ENCODE measurements at regions not wholly inside any gene's neighbourhood (a gene's known extent, or its start where the extent isn't known, plus 50 kb on each side); places are given as distances from the start of the nearest gene placed in this dataset.
"Not testable (repeated sequence)": the region's sequence is repeated elsewhere in the genome, so short reads cannot be mapped to it uniquely, and the experiment has no call there.

- H3K9me3 Mint-ChIP-seq, result peaks cover 12% of the 10 kb centered on the region
- not testable (repeated sequence) for H3K4me1 Mint-ChIP-seq (ENCODE audit: low read depth); DNase-seq; H3K36me3 Mint-ChIP-seq (ENCODE audit: low read depth); H3K27me3 Mint-ChIP-seq; H3K27ac Mint-ChIP-seq; H3K4me3 Mint-ChIP-seq
Observed at GRCh38 chr5:24170930-24171329, 473.8 kb downstream of the CDH10 start.

- no peak overlapping the region for H3K4me3 Mint-ChIP-seq
- no peak overlapping the region for H3K27ac Mint-ChIP-seq
- no peak for DNase-seq
- no peaks in the 10 kb centered on the region for H3K36me3 Mint-ChIP-seq (ENCODE audit: low read depth)
- H3K27me3 Mint-ChIP-seq, result no peaks in the 10 kb centered on the region
- peaks cover 19% of the 10 kb centered on the region for H3K9me3 Mint-ChIP-seq
- no peaks in the 10 kb centered on the region for H3K4me1 Mint-ChIP-seq (ENCODE audit: low read depth)
Observed at GRCh38 chr5:24177821-24178220, 467.0 kb downstream of the CDH10 start.

GRCh38 chr5:24183981-24184380 is 460.8 kb downstream of the CDH10 start:
- H3K27ac Mint-ChIP-seq, result no peak overlapping the region

GRCh38 chr5:24188216-24188925 is 456.4 kb downstream of the CDH10 start:
- H3K4me1 Mint-ChIP-seq (ENCODE audit: low read depth), result no peaks in the 10 kb centered on the region
- H3K27ac Mint-ChIP-seq, result no peak overlapping the region
- no peaks in the 10 kb centered on the region for H3K36me3 Mint-ChIP-seq (ENCODE audit: low read depth)
- no peaks in the 10 kb centered on the region for H3K27me3 Mint-ChIP-seq
- no peak overlapping the region for H3K4me3 Mint-ChIP-seq
- H3K9me3 Mint-ChIP-seq, result peaks cover 18% of the 10 kb centered on the region
- no peak for DNase-seq

More at GRCh38 chr5:24183981-24184380, 460.8 kb downstream of the CDH10 start:
- Mint-ChIP-seq H3K9me3 (peaks cover 18% of the 10 kb centered on the region), H3K36me3 (ENCODE audit: low read depth) (no peaks in the 10 kb centered on the region), H3K4me1 (ENCODE audit: low read depth) (no peaks in the 10 kb centered on the region), H3K27me3 (no peaks in the 10 kb centered on the region), H3K4me3 (no peak overlapping the region)
- DNase-seq, result no peak

GRCh38 chr5:24196789-24197188 is 448.0 kb downstream of the CDH10 start:
- Mint-ChIP-seq H3K4me3 (no peak overlapping the region), H3K4me1 (ENCODE audit: low read depth) (no peaks in the 10 kb centered on the region), H3K36me3 (ENCODE audit: low read depth) (no peaks in the 10 kb centered on the region), H3K27ac (no peak overlapping the region), H3K27me3 (no peaks in the 10 kb centered on the region), H3K9me3 (peaks cover 11% of the 10 kb centered on the region)
- no peak for DNase-seq

GRCh38 chr5:24208686-24209106 is 436.1 kb downstream of the CDH10 start:
- Mint-ChIP-seq H3K27ac (no peak overlapping the region), H3K4me3 (no peak overlapping the region), H3K36me3 (ENCODE audit: low read depth) (no peaks in the 10 kb centered on the region), H3K4me1 (ENCODE audit: low read depth) (no peaks in the 10 kb centered on the region), H3K27me3 (no peaks in the 10 kb centered on the region), H3K9me3 (peaks cover 33% of the 10 kb centered on the region)
- no peak for DNase-seq

- Mint-ChIP-seq H3K27ac (no peak overlapping the region), H3K4me1 (ENCODE audit: low read depth) (no peaks in the 10 kb centered on the region), H3K4me3 (no peak overlapping the region), H3K36me3 (ENCODE audit: low read depth) (no peaks in the 10 kb centered on the region), H3K27me3 (no peaks in the 10 kb centered on the region), H3K9me3 (peaks cover 34% of the 10 kb centered on the region)
- DNase-seq, result no peak
Observed at GRCh38 chr5:24215114-24215513, 429.7 kb downstream of the CDH10 start.

GRCh38 chr5:24222876-24223275 is 421.9 kb downstream of the CDH10 start:
- Mint-ChIP-seq H3K4me3 (no peak overlapping the region), H3K4me1 (ENCODE audit: low read depth) (no peaks in the 10 kb centered on the region), H3K9me3 (peaks cover 41% of the 10 kb centered on the region), H3K36me3 (ENCODE audit: low read depth) (no peaks in the 10 kb centered on the region), H3K27ac (no peak overlapping the region), H3K27me3 (no peaks in the 10 kb centered on the region)
- no peak for DNase-seq

GRCh38 chr5:24225051-24225450 is 419.7 kb downstream of the CDH10 start:
- DNase-seq, result no peak
- Mint-ChIP-seq H3K4me1 (ENCODE audit: low read depth) (no peaks in the 10 kb centered on the region), H3K36me3 (ENCODE audit: low read depth) (no peaks in the 10 kb centered on the region), H3K27ac (no peak overlapping the region), H3K9me3 (peaks cover 36% of the 10 kb centered on the region), H3K27me3 (no peaks in the 10 kb centered on the region), H3K4me3 (no peak overlapping the region)

GRCh38 chr5:24226479-24226878 is 418.3 kb downstream of the CDH10 start:
- H3K27ac Mint-ChIP-seq, result no peak overlapping the region
- no peak overlapping the region for H3K4me3 Mint-ChIP-seq
- H3K27me3 Mint-ChIP-seq, result no peaks in the 10 kb centered on the region
- no peaks in the 10 kb centered on the region for H3K4me1 Mint-ChIP-seq (ENCODE audit: low read depth)
- no peak for DNase-seq
- H3K9me3 Mint-ChIP-seq, result peaks cover 29% of the 10 kb centered on the region
- H3K36me3 Mint-ChIP-seq (ENCODE audit: low read depth), result no peaks in the 10 kb centered on the region

- H3K4me1 Mint-ChIP-seq (ENCODE audit: low read depth); H3K36me3 Mint-ChIP-seq (ENCODE audit: low read depth); DNase-seq; H3K4me3 Mint-ChIP-seq; H3K27me3 Mint-ChIP-seq; H3K27ac Mint-ChIP-seq: not testable (repeated sequence)
- H3K9me3 Mint-ChIP-seq, result peaks cover 22% of the 10 kb centered on the region
Observed at GRCh38 chr5:24227881-24228280, 416.9 kb downstream of the CDH10 start.

GRCh38 chr5:24232041-24232440 is 412.7 kb downstream of the CDH10 start:
- Mint-ChIP-seq H3K9me3 (peaks cover 10% of the 10 kb centered on the region), H3K27me3 (no peaks in the 10 kb centered on the region), H3K4me1 (ENCODE audit: low read depth) (no peaks in the 10 kb centered on the region), H3K27ac (no peak overlapping the region), H3K36me3 (ENCODE audit: low read depth) (no peaks in the 10 kb centered on the region), H3K4me3 (no peak overlapping the region)
- DNase-seq, result no peak

- H3K4me1 Mint-ChIP-seq (ENCODE audit: low read depth), result no peaks in the 10 kb centered on the region
- H3K27me3 Mint-ChIP-seq, result no peaks in the 10 kb centered on the region
Observed at GRCh38 chr5:24232929-24233498, 411.8 kb downstream of the CDH10 start.

GRCh38 chr5:24235946-24236345 is 408.8 kb downstream of the CDH10 start:
- H3K36me3 Mint-ChIP-seq (ENCODE audit: low read depth), result no peaks in the 10 kb centered on the region
- no peak for DNase-seq
- no peak overlapping the region for H3K4me3 Mint-ChIP-seq
- peaks cover 9% of the 10 kb centered on the region for H3K9me3 Mint-ChIP-seq
- no peaks in the 10 kb centered on the region for H3K4me1 Mint-ChIP-seq (ENCODE audit: low read depth)
- H3K27me3 Mint-ChIP-seq, result no peaks in the 10 kb centered on the region
- no peak overlapping the region for H3K27ac Mint-ChIP-seq

More at GRCh38 chr5:24232929-24233498, 411.8 kb downstream of the CDH10 start:
- Mint-ChIP-seq H3K36me3 (ENCODE audit: low read depth) (no peaks in the 10 kb centered on the region), H3K27ac (no peak overlapping the region), H3K9me3 (peaks cover 10% of the 10 kb centered on the region), H3K4me3 (no peak overlapping the region)
- no peak for DNase-seq

- no peaks in the 10 kb centered on the region for H3K27me3 Mint-ChIP-seq
- H3K36me3 Mint-ChIP-seq (ENCODE audit: low read depth), result no peaks in the 10 kb centered on the region
Observed at GRCh38 chr5:24245821-24246220, 399.0 kb downstream of the CDH10 start.

More at GRCh38 chr5:24245821-24246220, 399.0 kb downstream of the CDH10 start:
- Mint-ChIP-seq H3K9me3 (peaks cover 19% of the 10 kb centered on the region), H3K4me1 (ENCODE audit: low read depth) (no peaks in the 10 kb centered on the region), H3K4me3 (no peak overlapping the region), H3K27ac (no peak overlapping the region)
- no peak for DNase-seq
